ENCODE measurements at regions not wholly inside any gene's neighbourhood (a gene's known extent, or its start where the extent isn't known, plus 50 kb on each side); places are given as distances from the start of the nearest gene placed in this dataset.

GRCh38 chr1:56202186-56202585, 377.2 kb downstream of the PLPP3 start:
- Histone ChIP-seq H2AFZ (ENCODE audit: low read length) (no peak overlapping the region), H4K20me1 (ENCODE audit: insufficient read depth, low read length) (no peaks in the 10 kb centered on the region), H3K36me3 (replicated peaks in 1 of 2; ENCODE audit: control insufficient read depth in 1 of 2, insufficient read depth in 2 of 2, low read length in 2 of 2) (no peaks in the 10 kb centered on the region), H3K27me3 (ENCODE audit: control insufficient read depth in 1 of 2, insufficient read depth in 2 of 2, low read length in 2 of 2) (no peaks in the 10 kb centered on the region), H3K9ac (ENCODE audit: insufficient read depth, low read depth, low read length) (no peak overlapping the region), H3K4me2 (ENCODE audit: low read depth, low read length) (no peak overlapping the region), H3K9me3 (ENCODE audit: low read length) (no peaks in the 10 kb centered on the region), H3K79me2 (ENCODE audit: insufficient read depth, low read length) (no peaks in the 10 kb centered on the region), H3K4me3 (replicated peaks in 1 of 3; ENCODE audit: insufficient read depth in 1 of 3, low read depth in 2 of 3, low read length in 3 of 3) (no peak overlapping the region), H3K27ac (ENCODE audit: extremely low read length, insufficient read depth, low read length) (no peak overlapping the region), H3K4me1 (ENCODE audit: insufficient read depth, low read length) (no peaks in the 10 kb centered on the region)
- TF ChIP-seq SRSF4 (IDR thresholded peaks at IDR 0.05; ENCODE audit: low read depth, low read length, poor library complexity, severe bottlenecking) (no peak), MIER3 (CRISPR knock-in tag; IDR thresholded peaks at IDR 0.05; ENCODE audit: borderline replicate concordance) (no peak), ZNF460 (CRISPR knock-in tag; IDR thresholded peaks at IDR 0.05; ENCODE audit: borderline replicate concordance) (no peak), RNF2 (conservative IDR thresholded peaks at IDR 0.05; ENCODE audit: low read depth) (no peak), HNRNPH1 (optimal IDR thresholded peaks at IDR 0.05; ENCODE audit: low read depth, low read length) (no peak), ZNF747 (CRISPR knock-in tag; IDR thresholded peaks at IDR 0.05; ENCODE audit: borderline replicate concordance) (no peak), YEATS4 (CRISPR knock-in tag; IDR thresholded peaks at IDR 0.05; ENCODE audit: borderline replicate concordance) (no peak), ZNF44 (CRISPR knock-in tag; IDR thresholded peaks at IDR 0.05) (no peak), ZNF775 (CRISPR knock-in tag; IDR thresholded peaks at IDR 0.05; ENCODE audit: borderline replicate concordance) (no peak), JUN (CRISPR knock-in tag; IDR thresholded peaks at IDR 0.05) (no peak), KLF9 (CRISPR knock-in tag; IDR thresholded peaks at IDR 0.05; ENCODE audit: low read depth) (no peak), ZNF441 (CRISPR knock-in tag; IDR thresholded peaks at IDR 0.05; ENCODE audit: borderline replicate concordance) (no peak)
- DNase-seq (ENCODE audit: low spot score) (no peak), FAIRE-seq (no peak), ATAC-seq (no peak)
- WGBS (ENCODE audit: low lambda C conversion rate) = 71% methylated on average over 2 of the region's 2 CpGs
- CTCF ChIA-PET (ENCODE audit: low intra/inter-chr PET ratio, low total read pairs) = no interaction called here
- in situ Hi-C loops (cut with HindIII; ENCODE audit: extremely low pct_ligation_motif_present, low pct_unique_long_range_greater_than_20kb) = no loop called here
- intact Hi-C loops (cut with micrococcal nuclease; ENCODE audit: unreplicated experiment) = no loop called here
- POLR2A ChIA-PET = no interaction called here
- BruUV-seq (replicated peaks) = no TSS peak
